M059J (cell line): ENCODE measurements at regions not wholly inside any gene's neighbourhood (a gene's known extent, or its start where the extent isn't known, plus 50 kb on each side); places are given as distances from the start of the nearest gene placed in this dataset.
"Not testable (repeated sequence)": the region's sequence is repeated elsewhere in the genome, so short reads cannot be mapped to it uniquely, and the experiment has no call there.

ENCODE experiments used
- DNase-seq: peaks from one replicate; pipeline ENCODE4 v3.0.0-alpha.2; 2012; ENCODE audit warnings: low read depth

DNA sequence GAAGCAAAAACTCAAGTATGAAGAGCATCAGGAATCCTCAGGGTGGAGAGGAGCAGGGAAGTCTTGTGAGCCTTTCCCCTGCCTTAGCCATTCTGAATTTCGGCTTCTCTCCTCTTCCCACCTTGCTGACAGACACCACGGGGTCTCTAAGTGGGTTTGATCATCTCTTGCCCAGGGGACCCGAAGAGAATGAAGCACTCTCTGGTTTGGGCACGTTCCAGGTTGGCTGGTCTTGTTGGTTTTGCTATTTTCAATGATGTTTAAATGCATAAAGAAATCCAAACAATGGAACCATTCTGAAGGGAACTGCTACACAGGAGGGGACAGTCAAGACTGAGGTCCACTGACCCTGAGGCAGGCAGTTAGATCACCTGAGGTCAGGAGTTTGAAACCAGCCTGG lies 131.7 kb downstream of the PXDC1 start:
- DNase-seq = no peak

GRCh38 chr6:3619201-3619600 lies 132.3 kb downstream of the PXDC1 start:
- DNase-seq = no peak

DNA sequence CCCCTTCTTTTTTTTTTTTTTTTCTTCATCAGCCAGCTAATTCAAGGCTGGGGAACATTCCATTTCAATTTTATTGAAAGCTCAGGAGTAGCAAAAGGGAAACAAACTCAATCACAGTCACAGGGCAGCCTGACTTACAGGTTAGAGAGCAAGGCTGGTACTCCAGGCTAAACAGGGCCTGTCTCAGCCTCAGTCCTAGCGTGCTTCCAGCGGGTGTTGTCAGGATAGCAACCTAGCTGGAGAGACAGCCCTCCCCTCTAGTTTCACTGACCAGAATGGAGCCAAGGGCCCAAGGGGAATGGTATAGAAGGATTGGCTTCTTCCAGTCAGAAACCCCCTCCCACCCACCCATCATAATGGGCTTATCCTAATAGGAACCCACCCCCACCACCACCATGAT lies 132.9 kb downstream of the PXDC1 start:
- no peak for DNase-seq

GRCh38 chr6:3617681-3618311 lies 133.7 kb downstream of the PXDC1 start:
- no peak for DNase-seq

DNA sequence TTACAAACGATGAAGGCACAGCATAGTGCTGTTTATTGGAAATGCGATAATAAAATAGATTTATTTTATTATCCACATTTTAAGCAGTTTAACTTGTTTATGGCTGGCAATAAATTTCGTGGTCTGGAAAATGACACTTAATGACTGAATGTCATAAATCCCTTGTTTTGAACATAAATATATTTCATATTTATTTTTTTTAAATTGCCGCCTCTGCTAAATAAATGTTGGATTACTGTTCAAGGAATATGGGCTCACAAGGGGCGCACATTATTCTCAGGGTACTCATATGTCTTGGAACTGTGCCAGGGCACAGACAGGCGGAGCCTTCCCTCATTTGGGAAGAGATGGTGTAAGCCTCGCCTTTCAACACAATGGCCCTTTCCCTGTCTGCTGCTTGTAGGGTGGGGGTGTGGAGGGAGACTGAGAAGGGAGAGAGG lies 134.3 kb downstream of the PXDC1 start:
- DNase-seq = no peak

- DNase-seq = no peak
Observed at GRCh38 chr6:3616565-3617176, 134.8 kb downstream of the PXDC1 start.

GRCh38 chr6:3615391-3616380 lies 135.8 kb downstream of the PXDC1 start:
- no peak for DNase-seq

DNA sequence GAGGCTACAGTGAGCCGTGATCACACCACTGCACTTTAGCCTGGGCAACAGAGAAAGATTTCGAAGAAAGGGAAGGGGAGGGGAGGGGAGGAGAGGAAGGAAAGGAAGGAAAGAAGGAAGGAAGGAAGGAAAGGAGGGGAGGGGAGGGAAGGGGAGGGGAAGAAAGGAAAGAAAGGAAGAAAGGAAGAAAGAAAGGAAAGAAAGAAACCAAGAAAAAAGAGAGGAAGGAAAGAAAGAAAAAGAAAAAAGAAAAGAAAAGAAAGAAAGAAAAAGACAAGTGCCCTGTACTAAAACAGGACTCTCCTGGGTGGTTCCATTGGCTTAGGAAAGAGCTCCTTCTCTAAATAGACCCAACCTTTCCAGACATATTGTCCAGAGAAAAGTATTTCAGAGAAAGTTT lies 136.6 kb downstream of the PXDC1 start:
- no peak for DNase-seq

DNA sequence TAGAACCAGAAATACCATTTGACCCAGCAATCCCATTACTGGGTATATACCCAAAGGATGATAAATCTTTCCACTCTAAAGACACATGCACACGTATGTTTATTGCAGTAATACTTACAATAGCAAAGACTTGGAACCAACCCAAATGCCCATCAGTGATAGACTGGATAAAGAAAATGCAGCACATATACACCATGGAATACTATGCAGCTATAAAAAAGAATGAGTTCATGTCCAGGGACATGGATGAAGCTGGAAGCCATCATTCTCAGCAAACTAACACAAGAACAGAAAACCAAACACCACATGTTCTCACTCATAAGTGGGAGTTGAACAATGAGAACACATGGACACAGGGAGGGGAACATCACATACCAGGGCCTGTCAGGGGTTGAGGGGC lies 137.9 kb downstream of the PXDC1 start:
- DNase-seq = not testable (repeated sequence)

DNA sequence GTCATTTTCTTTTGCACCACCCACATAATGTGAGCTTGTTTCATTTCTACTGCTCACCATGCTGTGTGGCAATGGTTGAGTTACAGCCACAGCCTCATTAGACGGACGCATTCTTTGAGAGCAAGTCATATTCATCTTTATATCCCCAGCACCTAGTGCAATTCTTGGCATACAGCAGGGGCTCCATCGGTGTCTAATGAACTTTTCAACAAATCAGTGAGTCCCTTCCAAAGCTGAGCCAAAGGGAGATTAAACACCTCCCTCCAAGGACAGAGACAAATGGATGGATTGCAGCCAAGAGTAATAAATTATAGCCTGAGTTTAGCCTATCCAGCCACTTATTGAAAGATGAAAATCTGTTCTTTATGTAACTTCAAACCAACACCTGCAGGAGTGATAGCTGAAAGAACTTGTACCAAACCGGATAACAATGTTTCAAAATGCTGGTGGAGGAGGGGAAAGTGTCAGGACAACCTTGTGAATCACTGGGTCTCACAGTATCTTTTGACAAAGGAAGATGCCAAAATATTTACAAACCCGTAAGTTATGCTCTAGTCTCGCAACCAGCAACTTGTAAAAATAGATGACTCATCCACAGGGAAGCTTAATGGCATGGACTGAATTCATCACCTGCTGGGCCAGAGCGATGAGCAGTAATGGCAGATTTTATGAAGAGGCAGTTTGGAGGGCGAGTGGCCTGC lies 139.0 kb downstream of the PXDC1 start:
- peak; percentile 96 for DNase-seq

GRCh38 chr6:3610921-3611320 lies 140.6 kb downstream of the PXDC1 start:
- no peak for DNase-seq

DNA sequence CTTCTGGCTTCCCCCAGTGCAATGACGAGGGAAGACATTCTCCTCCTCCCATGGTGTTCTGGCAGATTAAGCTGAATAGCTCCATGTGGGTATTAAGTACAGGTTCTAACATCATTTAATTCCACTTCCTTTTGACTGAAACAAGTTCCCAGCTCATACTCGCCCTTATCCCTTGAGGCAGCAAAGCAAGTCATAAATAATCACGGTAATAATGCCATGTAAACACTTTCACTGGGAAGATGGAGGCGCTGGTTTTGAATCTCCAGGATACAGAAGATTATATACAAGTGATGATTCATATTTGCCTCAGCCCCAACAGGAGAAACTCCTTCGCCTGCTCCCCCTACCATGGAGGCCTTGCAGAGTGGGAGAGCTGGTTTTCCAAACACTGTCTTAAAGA lies 141.3 kb downstream of the PXDC1 start:
- peak; percentile 63 for DNase-seq

DNA sequence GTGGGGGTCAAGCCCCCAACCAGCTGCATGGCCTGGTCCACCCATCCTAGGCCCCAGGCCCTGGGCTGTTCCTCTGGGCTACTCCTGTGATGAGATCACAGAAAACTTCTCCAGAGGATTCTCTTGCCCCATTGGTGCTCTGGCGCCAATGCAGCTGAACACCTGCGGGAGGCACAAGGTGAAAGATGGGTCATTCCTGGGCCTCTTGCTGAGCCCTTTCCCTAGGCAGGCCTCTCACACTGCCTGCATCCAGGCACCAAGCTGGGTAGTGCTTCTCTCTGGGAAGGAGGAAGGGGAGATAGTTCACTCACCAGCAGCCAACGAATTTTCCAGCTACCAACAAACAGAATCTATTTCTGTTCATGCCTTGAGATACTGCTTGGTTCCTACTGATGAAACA lies 142.1 kb downstream of the PXDC1 start:
- DNase-seq = no peak

DNA sequence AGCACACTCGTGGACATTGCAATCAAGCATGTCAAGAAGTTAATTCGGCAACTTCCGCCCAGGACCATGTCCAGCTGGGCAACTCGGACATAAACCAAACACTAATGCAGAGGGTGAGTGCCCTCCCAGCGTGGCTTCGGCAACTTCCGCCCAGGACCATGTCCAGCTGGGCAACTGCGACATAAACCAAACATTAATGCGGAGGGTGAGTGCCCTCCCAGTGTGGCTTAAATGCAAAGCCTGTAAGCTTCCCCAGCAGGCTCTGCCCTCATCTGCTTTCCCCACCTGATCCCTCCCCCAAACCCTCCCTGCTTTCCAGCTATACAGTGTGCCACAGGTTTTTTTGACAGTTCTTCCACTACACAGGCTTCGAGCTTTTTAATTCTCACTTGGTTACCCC lies 143.4 kb downstream of the PXDC1 start:
- DNase-seq = no peak

GRCh38 chr6:3607599-3607998 lies 143.9 kb downstream of the PXDC1 start:
- no peak for DNase-seq

GRCh38 chr6:3607171-3607570 lies 144.3 kb downstream of the PXDC1 start:
- DNase-seq = no peak

DNA sequence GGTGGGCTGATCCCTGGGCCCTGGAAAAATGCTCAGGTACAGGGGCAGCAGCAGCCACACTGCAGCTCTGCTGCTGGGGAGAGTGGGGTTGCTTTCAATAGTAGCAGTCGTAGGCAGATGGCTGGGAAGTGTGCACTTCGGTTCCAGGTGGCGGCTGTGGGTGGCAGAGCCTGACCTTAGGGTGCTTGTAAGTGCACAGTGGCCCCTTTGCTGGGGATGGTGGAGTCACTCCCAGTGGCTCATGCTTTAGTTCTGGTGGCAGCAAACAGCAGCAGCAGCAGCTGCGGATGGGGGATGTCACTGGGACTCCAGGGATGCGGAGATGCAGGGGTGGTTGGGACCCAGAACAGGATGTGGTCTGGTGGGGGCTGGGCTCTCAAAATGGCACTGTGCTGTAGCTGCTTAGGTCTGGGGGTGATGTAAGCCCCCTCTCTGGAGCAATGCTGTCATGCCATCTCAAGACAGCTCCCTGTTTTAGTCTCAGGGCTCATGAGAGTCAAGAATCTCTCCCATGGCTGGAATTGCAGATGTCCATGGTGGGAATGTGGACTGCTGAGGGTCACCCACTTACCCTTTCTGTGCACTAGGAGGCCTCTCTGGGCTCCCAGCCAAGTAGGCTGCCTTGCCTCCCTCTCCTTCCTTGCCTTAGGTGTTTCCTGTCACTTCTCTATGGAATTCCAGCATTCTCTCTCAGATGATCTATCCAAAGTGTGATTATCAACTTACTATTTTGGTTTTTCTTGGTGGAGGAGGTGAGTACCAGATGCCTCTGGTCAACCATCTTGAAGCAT lies 146.7 kb upstream of the SLC22A23 start:
- DNase-seq = peak; percentile 46

DNA sequence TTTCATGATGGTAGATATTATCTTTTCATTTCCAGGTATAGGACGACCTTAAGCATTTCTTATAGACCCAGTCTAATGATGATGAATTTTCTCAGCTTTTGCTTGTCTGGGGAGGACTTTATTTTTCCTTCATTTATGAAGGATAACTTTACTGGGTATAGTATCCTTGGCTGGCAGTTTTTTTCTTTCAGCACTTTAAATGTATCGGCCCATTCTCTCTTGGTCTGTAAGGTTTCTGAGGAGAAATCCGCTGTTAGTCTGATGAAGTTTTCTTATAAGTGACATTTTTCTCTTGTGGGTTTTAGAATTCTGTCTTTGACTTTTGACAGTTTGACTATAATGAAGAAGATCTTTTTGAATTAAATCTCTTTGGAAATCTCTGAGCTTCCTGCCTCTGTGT lies 144.7 kb upstream of the SLC22A23 start:
- DNase-seq = no peak

- DNase-seq = no peak
Observed at GRCh38 chr6:3597500-3598064, 140.7 kb upstream of the SLC22A23 start.

DNA sequence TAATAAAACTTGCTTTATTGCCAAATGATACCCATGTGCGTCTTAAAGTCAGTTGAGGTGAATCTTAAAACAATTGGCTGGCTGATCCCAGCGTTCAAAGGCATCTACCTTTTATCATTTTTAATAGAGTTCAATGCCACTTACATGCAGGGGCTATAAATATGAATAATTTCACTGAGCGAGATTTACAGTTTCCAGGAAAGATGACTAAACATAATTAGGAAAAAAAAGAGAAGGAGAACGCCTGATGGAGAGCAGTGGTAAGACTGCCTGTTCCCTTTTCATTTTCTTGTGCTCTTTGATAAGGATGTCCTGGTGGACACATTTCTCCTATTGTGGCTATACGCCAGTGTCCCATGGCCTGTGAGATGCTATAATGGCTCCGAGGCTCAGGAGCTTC lies 139.9 kb upstream of the SLC22A23 start:
- DNase-seq = no peak

GRCh38 chr6:3594201-3594600 lies 137.4 kb upstream of the SLC22A23 start:
- DNase-seq = no peak
